Mucosa of rectum (tissue), 2 donors: ENCODE measurements at regions not wholly inside any gene's neighbourhood (a gene's known extent, or its start where the extent isn't known, plus 50 kb on each side); places are given as distances from the start of the nearest gene placed in this dataset.

Experiments used
- H3K27ac ChIP-seq, 2 donors: one replicate each; pipeline ENCODE4 v1.7.0; 2013; ENCODE audit warnings: inconsistent platforms in 2 of 2, low read depth in 2 of 2, low read length in 2 of 2
- H3K27me3 ChIP-seq, 2 donors: one replicate each; pipeline ENCODE4 v1.7.0; 2013; ENCODE audit warnings: low read length in 2 of 2; ENCODE audit not compliant: control insufficient read depth in 2 of 2, insufficient read depth in 2 of 2
- H3K36me3 ChIP-seq, 2 donors: one replicate each; pipeline ENCODE4 v1.7.0; 2013; ENCODE audit warnings: low read length in 2 of 2; ENCODE audit not compliant: control insufficient read depth in 2 of 2, insufficient read depth in 2 of 2
- H3K4me1 ChIP-seq, 2 donors: one replicate each; pipeline ENCODE4 v1.7.0; 2013; ENCODE audit warnings: low read length in 2 of 2, mild to moderate bottlenecking in 1 of 2; ENCODE audit not compliant: control insufficient read depth in 2 of 2, insufficient read depth in 2 of 2
- H3K4me3 ChIP-seq, 2 donors: one replicate each; pipeline ENCODE4 v1.7.0; 2013; ENCODE audit warnings: low read length in 2 of 2
- H3K9ac ChIP-seq, 2 donors: one replicate each; pipeline ENCODE4 v1.7.0; 2013; ENCODE audit warnings: low read length in 2 of 2, low read depth in 1 of 2, mild to moderate bottlenecking in 1 of 2
- H3K9me3 ChIP-seq, 2 donors: one replicate each; pipeline ENCODE4 v1.7.0; 2013; ENCODE audit warnings: low read length in 2 of 2; ENCODE audit not compliant: control insufficient read depth in 2 of 2
- donor health status: healthy.
- donor health status: Normal muscosa, but diverticular disease.

GRCh38 chr1:163406772-163407171 lies 85.0 kb downstream of the NUF2 start:
- no peaks in the 10 kb centered on the region for H3K27me3 ChIP-seq
- no peaks in the 10 kb centered on the region for H3K9me3 ChIP-seq
- H3K27ac ChIP-seq: no peak overlapping the region
- H3K4me3 ChIP-seq: no peak overlapping the region
- H3K4me1 ChIP-seq: peaks cover 0 to 2% of the 10 kb centered on the region in 2 donors
- H3K36me3 ChIP-seq: no peaks in the 10 kb centered on the region
- no peak overlapping the region for H3K9ac ChIP-seq

GRCh38 chr1:163408262-163408661 lies 86.5 kb downstream of the NUF2 start:
- no peak overlapping the region for H3K9ac ChIP-seq
- H3K4me1 ChIP-seq: peaks cover 0 to 2% of the 10 kb centered on the region in 2 donors
- no peak overlapping the region for H3K4me3 ChIP-seq
- H3K27ac ChIP-seq: no peak overlapping the region
- H3K27me3 ChIP-seq: no peaks in the 10 kb centered on the region
- H3K36me3 ChIP-seq: no peaks in the 10 kb centered on the region
- no peaks in the 10 kb centered on the region for H3K9me3 ChIP-seq

- H3K9ac ChIP-seq: no peak overlapping the region
- H3K27ac ChIP-seq: no peak overlapping the region
- peaks cover 0 to 2% of the 10 kb centered on the region in 2 donors for H3K4me1 ChIP-seq
- no peaks in the 10 kb centered on the region for H3K27me3 ChIP-seq
- H3K36me3 ChIP-seq: no peaks in the 10 kb centered on the region
- H3K9me3 ChIP-seq: no peaks in the 10 kb centered on the region
- peak overlapping the region in 1 of 2 donors; percentile 20 for H3K4me3 ChIP-seq
These were observed 88.6 kb downstream of the NUF2 start for GRCh38 chr1:163410073-163410999.

- no peaks in the 10 kb centered on the region for H3K36me3 ChIP-seq
- no peak overlapping the region for H3K4me3 ChIP-seq
- H3K27ac ChIP-seq: no peak overlapping the region
- H3K4me1 ChIP-seq: no peaks in the 10 kb centered on the region
- no peaks in the 10 kb centered on the region for H3K27me3 ChIP-seq
- H3K9me3 ChIP-seq: no peaks in the 10 kb centered on the region
- H3K9ac ChIP-seq: no peak overlapping the region
These were observed 90.5 kb downstream of the NUF2 start for GRCh38 chr1:163412221-163412620.

- Histone ChIP-seq H3K4me1 (no peaks in the 10 kb centered on the region), H3K9ac (no peak overlapping the region), H3K27me3 (no peaks in the 10 kb centered on the region), H3K4me3 (no peak overlapping the region), H3K36me3 (no peaks in the 10 kb centered on the region), H3K9me3 (no peaks in the 10 kb centered on the region), H3K27ac (no peak overlapping the region)
These were observed 93.0 kb downstream of the NUF2 start for GRCh38 chr1:163414778-163415177.

GRCh38 chr1:163421701-163422100 lies 99.9 kb downstream of the NUF2 start:
- Histone ChIP-seq H3K4me1 (no peaks in the 10 kb centered on the region), H3K27me3 (no peaks in the 10 kb centered on the region), H3K36me3 (no peaks in the 10 kb centered on the region), H3K4me3 (no peak overlapping the region), H3K27ac (no peak overlapping the region), H3K9ac (no peak overlapping the region), H3K9me3 (no peaks in the 10 kb centered on the region)

GRCh38 chr1:163422738-163423404 lies 101.1 kb downstream of the NUF2 start:
- no peak overlapping the region for H3K9ac ChIP-seq
- no peaks in the 10 kb centered on the region for H3K27me3 ChIP-seq
- no peaks in the 10 kb centered on the region for H3K36me3 ChIP-seq
- H3K4me1 ChIP-seq: no peaks in the 10 kb centered on the region
- no peak overlapping the region for H3K27ac ChIP-seq
- no peak overlapping the region for H3K4me3 ChIP-seq
- no peaks in the 10 kb centered on the region for H3K9me3 ChIP-seq

GRCh38 chr1:163426505-163427251 lies 104.9 kb downstream of the NUF2 start:
- no peaks in the 10 kb centered on the region for H3K9me3 ChIP-seq
- no peak overlapping the region for H3K4me3 ChIP-seq
- no peak overlapping the region for H3K27ac ChIP-seq
- no peak overlapping the region for H3K9ac ChIP-seq
- H3K36me3 ChIP-seq: no peaks in the 10 kb centered on the region
- no peaks in the 10 kb centered on the region for H3K27me3 ChIP-seq
- H3K4me1 ChIP-seq: no peaks in the 10 kb centered on the region

- H3K36me3 ChIP-seq: no peaks in the 10 kb centered on the region
- H3K27ac ChIP-seq: no peak overlapping the region
- no peaks in the 10 kb centered on the region for H3K9me3 ChIP-seq
- no peaks in the 10 kb centered on the region for H3K4me1 ChIP-seq
- H3K27me3 ChIP-seq: no peaks in the 10 kb centered on the region
- no peak overlapping the region for H3K9ac ChIP-seq
- H3K4me3 ChIP-seq: no peak overlapping the region
These were observed 105.5 kb downstream of the NUF2 start for GRCh38 chr1:163427279-163427678.
